HCT116 (cell line): ENCODE measurements at regions not wholly inside any gene's neighbourhood (a gene's known extent, or its start where the extent isn't known, plus 50 kb on each side); places are given as distances from the start of the nearest gene placed in this dataset.

Source experiments
- ATAC-seq: fragments of 200-7000 bp; cut with Tn5 transposase; 2 replicates; pipeline ENCODE4 v1.9.1; 2020; ENCODE audit warnings: mild to moderate bottlenecking, moderate library complexity
- BruUV-seq: library from RNA; stranded (reverse); fragments of 400-500 nt; replicated peaks from 2 replicates; lab custom pipeline; 2021; lab: Mats Ljungman, UMichigan
- CTCF ChIA-PET: fragments of 300-600 bp; sonication (Branson Sonifier 250); formaldehyde crosslinking; loops from one replicate; lab custom pipeline; 2021; ENCODE audit warnings: antibody characterized with exemption; lab: Charles Lee
- POLR2A ChIA-PET: fragments of 300-600, 350-600 bp; sonication (Branson Sonifier 250); formaldehyde crosslinking; loops from one replicate; lab custom pipeline; 2021; ENCODE audit warnings: antibody characterized with exemption; lab: Charles Lee
- RAD21 ChIA-PET, 2 experiments: fragments of 300-600 bp; sonication (Branson Sonifier 250); formaldehyde crosslinking; loops; one replicate each; lab custom pipeline; 2023; ENCODE audit warnings: low total read pairs in 2 of 2; ENCODE audit not compliant: uncharacterized antibody in 2 of 2, unreplicated experiment in 2 of 2, low non-redundant PET in 1 of 2; lab: Charles Lee
- DNase-seq: peaks from one replicate; pipeline ENCODE4 v3.0.0-alpha.2; 2010; ENCODE audit warnings: low read depth, low spot score
- H2AFZ ChIP-seq: fragments of 200-600 bp; shearing (Covaris generic), sonication (generic); 2 replicates; pipeline ENCODE4 v1.6.1; 2017; ENCODE audit warnings: low read depth, mixed run types, mixed read lengths, antibody characterized with exemption, low read length; ENCODE audit not compliant: poor library complexity, severe bottlenecking
- H3K27ac ChIP-seq: 2 replicates; pipeline ENCODE4 v1.5.1; 2012; ENCODE audit warnings: low read depth, low read length
- H3K27me3 ChIP-seq: fragments of 200-600 bp; sonication (generic); 2 replicates; pipeline ENCODE4 v1.6.1; 2016; ENCODE audit warnings: mixed run types, low read length, mixed read lengths; ENCODE audit not compliant: insufficient read depth
- H3K36me3 ChIP-seq, 2 experiments: fragments of 200-500 bp in 1 of 2; fragments of 200-600 bp in 1 of 2; sonication (Bioruptor generic) in 1 of 2; sonication (generic) in 1 of 2; 2 replicates each; pipeline versions ENCODE4 v1.5.1 to v1.6.1; 2014 to 2016; ENCODE audit warnings: low read length in 2 of 2, inconsistent platforms in 1 of 2, mixed read lengths in 1 of 2, mixed run types in 1 of 2; ENCODE audit not compliant: insufficient read depth in 2 of 2, control insufficient read depth in 1 of 2
- H3K4me1 ChIP-seq, 2 experiments: fragments of 200-600 bp in 1 of 2; sonication (generic) in 1 of 2; 2 replicates each; pipeline versions ENCODE4 v1.5.1 to v1.6.1; 2012 to 2017; ENCODE audit warnings: low read length in 2 of 2, inconsistent platforms in 1 of 2, mild to moderate bottlenecking in 1 of 2, mixed read lengths in 1 of 2, mixed run types in 1 of 2, moderate library complexity in 1 of 2; ENCODE audit not compliant: insufficient read depth in 2 of 2, control insufficient read depth in 1 of 2
- H3K4me2 ChIP-seq: fragments of 200-600 bp; sonication (generic); 2 replicates; pipeline ENCODE4 v1.6.1; 2017; ENCODE audit warnings: mixed run types, low read length, mixed read lengths
- H3K4me3 ChIP-seq, 2 experiments: fragments of 200-600 bp in 1 of 2; sonication (generic) in 1 of 2; replicated peaks in 1 of 2; 2 replicates each; pipeline ENCODE4 v1.5.1; 2011 to 2016; ENCODE audit warnings: low read length in 2 of 2, control low read depth in 1 of 2, low read depth in 1 of 2, mild to moderate bottlenecking in 1 of 2, mixed read lengths in 1 of 2, mixed run types in 1 of 2
- H3K79me2 ChIP-seq: fragments of 200-600 bp; sonication (generic); 2 replicates; pipeline ENCODE4 v1.6.1; 2017; ENCODE audit warnings: mild to moderate bottlenecking, mixed run types, low read length, moderate library complexity, mixed read lengths; ENCODE audit not compliant: insufficient read depth
- H3K9ac ChIP-seq: fragments of 200-600 bp; sonication (generic); 2 replicates; pipeline ENCODE4 v1.6.1; 2016; ENCODE audit warnings: low read length, mixed read lengths
- H3K9me2 ChIP-seq: fragments of 200-600 bp; sonication (generic), shearing (Covaris generic); 2 replicates; pipeline ENCODE4 v1.6.1; 2017; ENCODE audit warnings: mixed run types, mild to moderate bottlenecking, moderate library complexity; ENCODE audit not compliant: insufficient read depth
- H3K9me3 ChIP-seq, 2 experiments: fragments of 200-500 bp in 1 of 2; fragments of 200-600 bp in 1 of 2; sonication (Bioruptor generic) in 1 of 2; sonication (generic) in 1 of 2; 2 replicates each; pipeline ENCODE4 v1.6.1; 2014 to 2017; ENCODE audit warnings: low read length in 2 of 2, mixed read lengths in 2 of 2, inconsistent platforms in 1 of 2, low read depth in 1 of 2, mild to moderate bottlenecking in 1 of 2, mixed run types in 1 of 2, moderate library complexity in 1 of 2; ENCODE audit not compliant: control insufficient read depth in 1 of 2, insufficient read depth in 1 of 2
- H4K20me1 ChIP-seq: fragments of 200-600 bp; sonication (generic), shearing (Covaris generic); 2 replicates; pipeline ENCODE4 v1.6.1; 2017; ENCODE audit warnings: mixed run types, mild to moderate bottlenecking, moderate library complexity; ENCODE audit not compliant: insufficient read depth
- ATF3 ChIP-seq: IDR thresholded peaks from 2 replicates; pipeline ENCODE4 v1.6.1; 2012
- CEBPB ChIP-seq: IDR thresholded peaks from 2 replicates; pipeline ENCODE4 v1.6.1; 2012; ENCODE audit warnings: low read depth
- CTCF ChIP-seq, 3 experiments: fragments of 200-600 bp in 1 of 3; sonication (generic) in 1 of 3; IDR thresholded peaks in 2 of 3; conservative IDR thresholded peaks in 1 of 3; 2 replicates each; pipeline ENCODE4 v1.5.1; 2012 to 2017; ENCODE audit warnings: low read depth in 2 of 3, low read length in 2 of 3, antibody characterized with exemption in 1 of 3, borderline replicate concordance in 1 of 3, control low read depth in 1 of 3, mild to moderate bottlenecking in 1 of 3, mixed read lengths in 1 of 3, mixed run types in 1 of 3, moderate library complexity in 1 of 3; ENCODE audit not compliant: insufficient read depth in 1 of 3
- ELF1 ChIP-seq: IDR thresholded peaks from 2 replicates; pipeline ENCODE4 v1.6.1; 2012; ENCODE audit warnings: low read depth, borderline replicate concordance
- EZH2 ChIP-seq: fragments of 200-600 bp; sonication (generic); IDR thresholded peaks from 2 replicates; pipeline ENCODE4 v1.6.1; 2017; ENCODE audit warnings: antibody characterized with exemption, mixed run types
- EZH2phosphoT487 ChIP-seq: fragments of 200-600 bp; IDR thresholded peaks from 2 replicates; pipeline ENCODE4 v1.6.1; 2018; ENCODE audit warnings: antibody characterized with exemption, borderline replicate concordance
- FOSL1 ChIP-seq: IDR thresholded peaks from 2 replicates; pipeline ENCODE4 v1.6.1; 2012; ENCODE audit warnings: low read depth
- JUND ChIP-seq: IDR thresholded peaks from 2 replicates; pipeline ENCODE4 v1.6.1; 2012
- POLR2A ChIP-seq: IDR thresholded peaks from 2 replicates; pipeline ENCODE4 v1.7.0; 2011; ENCODE audit warnings: borderline replicate concordance; ENCODE audit not compliant: insufficient read depth, insufficient read length; ENCODE audit errors: extremely low read depth
- POLR2AphosphoS5 ChIP-seq: IDR thresholded peaks from 2 replicates; pipeline ENCODE4 v1.6.1; 2011; ENCODE audit warnings: mild to moderate bottlenecking, low read depth, low read length, moderate library complexity
- RAD21 ChIP-seq: IDR thresholded peaks from 2 replicates; pipeline ENCODE4 v1.6.1; 2012; ENCODE audit warnings: low read depth, mild to moderate bottlenecking
- SIN3A ChIP-seq: IDR thresholded peaks from 2 replicates; pipeline ENCODE4 v1.6.1; 2012; ENCODE audit warnings: low read depth
- SP1 ChIP-seq: IDR thresholded peaks from 2 replicates; pipeline ENCODE4 v1.6.1; 2012; ENCODE audit warnings: low read depth
- SRF ChIP-seq: IDR thresholded peaks from 2 replicates; pipeline ENCODE4 v1.6.1; 2012; ENCODE audit warnings: low read depth
- TCF7L2 ChIP-seq: IDR thresholded peaks from 2 replicates; pipeline ENCODE4 v1.7.0; 2011; ENCODE audit warnings: borderline replicate concordance, inconsistent platforms; ENCODE audit not compliant: insufficient read depth, insufficient read length; ENCODE audit errors: extremely low read depth
- YY1 ChIP-seq: IDR thresholded peaks from 2 replicates; pipeline ENCODE4 v1.6.1; 2011; ENCODE audit warnings: low read length, low read depth, moderate library complexity, mild to moderate bottlenecking; ENCODE audit not compliant: insufficient replicate concordance; ENCODE audit errors: extremely low read depth
- intact Hi-C: fragments of 100-400 bp; cut with micrococcal nuclease; formaldehyde crosslinking; loops from 2 replicates; pipeline ENCODE4 v1.10.0; 2022
- TF ChIP-seq, protein P1 (sequence below): IDR thresholded peaks from 2 replicates; pipeline ENCODE4 v1.6.1; 2012

GRCh38 chr9:107110153-107110552, 172.9 kb upstream of the RAD23B start:
- no peaks in the 10 kb centered on the region for H3K79me2 ChIP-seq

More at GRCh38 chr9:107110153-107110552, 172.9 kb upstream of the RAD23B start:
- H3K9me2 ChIP-seq = no peaks in the 10 kb centered on the region
- RAD21 ChIA-PET = no interaction called here
- H3K9me3 ChIP-seq = no peaks in the 10 kb centered on the region
- CTCF ChIA-PET = no interaction called here
- H4K20me1 ChIP-seq = no peaks in the 10 kb centered on the region
- POLR2A ChIA-PET = no interaction called here
- TF ChIP-seq FOSL1 (no peak), YY1 (no peak), EZH2phosphoT487 (no peak), CEBPB (no peak), ATF3 (no peak), POLR2A (no peak), RAD21 (no peak), CTCF (IDR thresholded peaks at IDR 0.05 in 2 of 3, conservative IDR thresholded peaks at IDR 0.05 in 1 of 3; ENCODE audit: borderline replicate concordance in 1 of 3, insufficient read depth in 1 of 3, low read depth in 2 of 3, low read length in 2 of 3) (no peak), SP1 (no peak), ELF1 (no peak), TCF7L2 (no peak), SRF (no peak), JUND (no peak), EZH2 (no peak), POLR2AphosphoS5 (no peak), SIN3A (no peak)
- TF ChIP-seq, protein P1, sequence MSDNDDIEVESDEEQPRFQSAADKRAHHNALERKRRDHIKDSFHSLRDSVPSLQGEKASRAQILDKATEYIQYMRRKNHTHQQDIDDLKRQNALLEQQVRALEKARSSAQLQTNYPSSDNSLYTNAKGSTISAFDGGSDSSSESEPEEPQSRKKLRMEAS = no peak
- DNase-seq (no peak), ATAC-seq (no peak)
- H3K27ac ChIP-seq = no peak overlapping the region
- intact Hi-C loops = no loop called here
- no peak overlapping the region for H2AFZ ChIP-seq
- no peak overlapping the region for H3K4me3 ChIP-seq
- no peaks in the 10 kb centered on the region for H3K36me3 ChIP-seq
- H3K9ac ChIP-seq = no peak overlapping the region
- no peak overlapping the region for H3K4me2 ChIP-seq
- BruUV-seq = no TSS peak
- peaks cover 46% of the 10 kb centered on the region; the same call in 1 of the 2 replicates for H3K27me3 ChIP-seq
- H3K4me1 ChIP-seq = no peaks in the 10 kb centered on the region
